Naive B cell (primary cell): ENCODE measurements at regions not wholly inside any gene's neighbourhood (a gene's known extent, or its start where the extent isn't known, plus 50 kb on each side); places are given as distances from the start of the nearest gene placed in this dataset.

Experiments
- ATAC-seq, 2 donors: fragments of 150-1000 bp; cut with Tn5 transposase; 2 replicates each; pipeline ENCODE4 v1.10.0; 2021; ENCODE audit warnings: low read depth in 2 of 2, mild to moderate bottlenecking in 2 of 2, moderate library complexity in 2 of 2
- DNase-seq: peaks from one replicate; pipeline ENCODE4 v3.0.0; 2022
- H3K27ac Mint-ChIP-seq, 6 donors: one replicate each; pipeline ENCODE4 v1.8.0; 2020 to 2022; ENCODE audit warnings: mild to moderate bottlenecking in 6 of 6, mixed read lengths in 6 of 6, moderate library complexity in 5 of 6, inconsistent platforms in 2 of 6
- H3K27me3 Mint-ChIP-seq, 3 donors: one replicate each; pipeline ENCODE4 v1.8.0; 2021 to 2022; ENCODE audit warnings: mixed read lengths in 3 of 3, mild to moderate bottlenecking in 1 of 3
- H3K36me3 Mint-ChIP-seq, 2 donors: one replicate each; pipeline ENCODE4 v1.8.0; 2020 to 2022; ENCODE audit warnings: mixed read lengths in 2 of 2, inconsistent platforms in 1 of 2, mild to moderate bottlenecking in 1 of 2
- H3K4me1 Mint-ChIP-seq, 3 donors: one replicate each; pipeline ENCODE4 v1.8.0; 2020 to 2022; ENCODE audit warnings: mixed read lengths in 3 of 3, inconsistent platforms in 1 of 3, mild to moderate bottlenecking in 1 of 3, moderate library complexity in 1 of 3
- H3K4me3 Mint-ChIP-seq, 8 donors: one replicate each; pipeline ENCODE4 v1.8.0; 2020 to 2022; ENCODE audit warnings: mild to moderate bottlenecking in 8 of 8, mixed read lengths in 8 of 8, moderate library complexity in 8 of 8, inconsistent platforms in 2 of 8
- H3K9me3 Mint-ChIP-seq, 7 donors: one replicate each; pipeline ENCODE4 v1.8.0; 2020 to 2022; ENCODE audit warnings: mixed read lengths in 7 of 7, mild to moderate bottlenecking in 5 of 7, inconsistent platforms in 2 of 7, moderate library complexity in 1 of 7

DNA sequence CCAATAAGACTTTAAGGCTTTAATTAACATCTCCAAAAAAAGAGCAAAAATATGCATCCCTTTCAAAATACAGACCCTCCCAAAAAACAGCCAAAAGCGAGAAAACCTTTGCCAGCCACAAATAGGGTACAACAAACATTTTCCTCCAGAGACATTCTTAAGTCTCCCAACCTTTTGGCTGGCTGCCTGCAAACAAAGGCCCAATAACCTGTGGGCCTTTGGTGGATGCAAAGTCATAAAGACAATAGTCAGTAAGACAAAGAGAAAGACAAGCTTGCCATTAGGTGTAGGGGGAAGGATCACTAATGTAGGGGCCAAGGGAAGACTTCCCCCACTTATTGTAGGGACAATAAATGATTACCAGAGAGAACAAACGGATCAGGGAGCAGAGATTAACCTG is 215.5 kb upstream of the ZFP42 start:
- no peak for DNase-seq
- no peaks in the 10 kb centered on the region for H3K27me3 Mint-ChIP-seq
- no peak overlapping the region for H3K27ac Mint-ChIP-seq
- H3K4me1 Mint-ChIP-seq, result no peaks in the 10 kb centered on the region
- no peak for ATAC-seq
- H3K36me3 Mint-ChIP-seq, result no peaks in the 10 kb centered on the region
- H3K9me3 Mint-ChIP-seq, result peaks cover 0 to 26% (median 10%) of the 10 kb centered on the region in 7 donors
- H3K4me3 Mint-ChIP-seq, result no peak overlapping the region

DNA sequence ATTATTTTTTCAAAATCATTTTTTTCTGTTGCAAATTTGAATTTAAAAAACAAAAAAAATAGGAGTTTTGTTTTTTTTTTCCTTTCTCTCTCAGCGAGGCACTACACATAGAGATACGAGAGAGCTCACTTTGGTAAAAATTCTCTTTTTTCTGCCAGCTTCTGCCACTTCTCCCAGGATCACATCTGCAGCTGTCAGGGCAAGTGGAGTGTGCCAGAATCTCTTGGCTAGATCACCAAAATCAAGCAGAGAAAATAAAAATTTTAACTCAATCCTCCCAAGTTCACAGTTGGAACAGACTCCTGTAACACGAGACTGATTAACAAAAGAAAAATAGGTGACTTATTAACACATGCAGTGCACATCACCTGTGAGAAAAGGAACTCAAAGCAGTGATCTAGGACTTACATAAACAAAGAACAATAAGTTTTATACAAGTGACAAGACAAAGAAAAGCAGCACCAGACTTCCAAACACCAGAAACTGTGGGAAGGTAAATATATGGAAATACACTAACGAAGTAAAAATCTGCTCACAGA is 213.2 kb upstream of the ZFP42 start:
- Mint-ChIP-seq H3K4me1 (no peaks in the 10 kb centered on the region), H3K4me3 (no peak overlapping the region)
- no peak for ATAC-seq

DNA sequence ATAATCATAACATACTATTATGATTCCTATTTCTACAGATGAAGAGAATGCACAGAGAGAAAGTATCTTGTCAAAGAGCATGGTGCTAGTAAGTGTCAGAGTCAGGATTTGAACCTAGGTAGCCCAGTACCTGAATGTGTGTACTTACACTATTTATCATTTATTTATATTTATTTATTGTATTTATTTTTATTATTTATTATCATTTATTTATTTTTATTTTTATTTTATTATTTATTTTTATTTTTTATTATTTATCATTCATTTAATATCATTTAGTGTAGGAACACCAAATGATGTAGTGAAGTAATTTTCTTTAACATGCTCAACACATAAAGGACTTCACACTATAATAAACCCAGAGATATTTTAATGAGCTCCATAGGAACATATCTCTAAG is 209.4 kb upstream of the ZFP42 start:
- Mint-ChIP-seq H3K27ac (no peak overlapping the region), H3K36me3 (no peaks in the 10 kb centered on the region), H3K27me3 (no peaks in the 10 kb centered on the region), H3K4me1 (no peaks in the 10 kb centered on the region), H3K9me3 (peaks cover 0 to 30% (median 4%) of the 10 kb centered on the region in 7 donors), H3K4me3 (no peak overlapping the region)
- no peak for ATAC-seq
- DNase-seq, result no peak

More for the DNA sequence above, 213.2 kb upstream of the ZFP42 start:
- no peaks in the 10 kb centered on the region for H3K36me3 Mint-ChIP-seq
- H3K27me3 Mint-ChIP-seq, result no peaks in the 10 kb centered on the region
- H3K27ac Mint-ChIP-seq, result no peak overlapping the region
- H3K9me3 Mint-ChIP-seq, result peaks cover 0 to 39% (median 10%) of the 10 kb centered on the region in 7 donors
- DNase-seq, result no peak

DNA sequence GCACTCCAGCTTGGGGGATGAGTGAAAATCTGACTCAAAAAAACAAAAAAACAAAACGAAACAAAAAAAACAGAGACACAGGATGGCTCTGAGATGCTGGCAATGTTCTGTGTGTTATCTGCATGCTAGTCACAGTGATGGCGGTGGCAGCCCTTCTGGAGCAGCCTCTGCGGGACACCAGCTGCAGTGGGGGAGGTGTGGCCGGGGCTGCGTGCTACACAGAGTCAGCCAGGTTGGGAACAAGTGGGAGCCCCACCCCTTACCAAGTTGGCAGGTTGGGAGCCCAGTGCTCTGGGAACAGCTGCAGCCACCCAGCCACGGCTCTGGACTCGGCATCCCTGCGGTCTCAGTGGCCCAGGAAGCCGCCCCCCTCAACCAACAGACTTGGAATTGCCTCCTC is 206.5 kb upstream of the ZFP42 start:
- H3K9me3 Mint-ChIP-seq, result peaks cover 0 to 21% (median 4%) of the 10 kb centered on the region in 7 donors
- H3K4me3 Mint-ChIP-seq, result no peak overlapping the region
- DNase-seq, result no peak
- H3K27me3 Mint-ChIP-seq, result no peaks in the 10 kb centered on the region
- no peaks in the 10 kb centered on the region for H3K36me3 Mint-ChIP-seq
- H3K4me1 Mint-ChIP-seq, result no peaks in the 10 kb centered on the region
- H3K27ac Mint-ChIP-seq, result no peak overlapping the region
- ATAC-seq, result no peak

DNA sequence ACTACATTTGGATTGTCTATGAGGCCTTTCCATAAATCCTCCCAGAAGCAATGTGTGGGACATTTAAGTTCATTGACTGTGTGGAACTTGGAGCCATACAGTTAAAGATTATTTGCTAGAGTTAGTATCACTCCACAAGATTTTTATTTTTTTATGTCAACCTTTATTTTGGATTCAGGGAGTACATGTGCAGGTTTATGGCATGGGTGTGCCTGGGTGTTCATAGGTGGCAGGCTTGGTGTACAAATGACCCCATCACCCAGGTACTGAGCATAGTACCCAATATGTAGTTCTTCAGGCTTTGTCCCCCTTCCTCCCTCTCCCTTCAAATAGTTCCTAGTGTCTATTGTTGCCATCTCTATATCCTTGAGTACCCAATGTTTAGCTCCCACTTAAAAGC is 199.8 kb upstream of the ZFP42 start:
- H3K27ac Mint-ChIP-seq, result no peak overlapping the region
- no peaks in the 10 kb centered on the region for H3K4me1 Mint-ChIP-seq
- ATAC-seq (no peak), DNase-seq (no peak)
- H3K36me3 Mint-ChIP-seq, result no peaks in the 10 kb centered on the region
- no peaks in the 10 kb centered on the region for H3K27me3 Mint-ChIP-seq
- H3K4me3 Mint-ChIP-seq, result no peak overlapping the region
- peaks cover 4 to 16% (median 12%) of the 10 kb centered on the region in 7 donors for H3K9me3 Mint-ChIP-seq

DNA sequence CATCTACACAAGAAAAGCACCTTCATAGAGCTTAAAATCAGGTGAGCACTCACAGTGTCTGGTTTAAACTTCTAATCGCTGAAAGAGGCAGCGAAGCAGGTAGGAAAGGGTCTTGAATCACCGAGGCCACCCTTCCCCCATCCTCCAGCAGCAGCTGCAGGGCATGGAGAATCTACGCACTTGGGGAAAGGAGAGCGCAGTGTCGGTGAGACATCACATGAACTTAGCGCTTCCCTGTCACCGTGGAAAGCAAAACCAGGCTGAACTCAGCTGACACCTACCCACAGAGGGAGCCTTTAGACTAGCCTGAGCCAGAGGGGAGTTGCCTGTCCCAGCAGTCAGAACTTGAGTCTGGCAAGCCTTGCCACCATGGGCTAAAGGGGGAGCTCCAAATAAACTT is 197.2 kb upstream of the ZFP42 start:
- H3K4me3 Mint-ChIP-seq, result no peak overlapping the region
- no peak for DNase-seq
- peaks cover 7 to 30% (median 15%) of the 10 kb centered on the region in 7 donors for H3K9me3 Mint-ChIP-seq
- no peaks in the 10 kb centered on the region for H3K36me3 Mint-ChIP-seq
- no peaks in the 10 kb centered on the region for H3K27me3 Mint-ChIP-seq
- H3K4me1 Mint-ChIP-seq, result no peaks in the 10 kb centered on the region
- H3K27ac Mint-ChIP-seq, result no peak overlapping the region
- ATAC-seq, result no peak

DNA sequence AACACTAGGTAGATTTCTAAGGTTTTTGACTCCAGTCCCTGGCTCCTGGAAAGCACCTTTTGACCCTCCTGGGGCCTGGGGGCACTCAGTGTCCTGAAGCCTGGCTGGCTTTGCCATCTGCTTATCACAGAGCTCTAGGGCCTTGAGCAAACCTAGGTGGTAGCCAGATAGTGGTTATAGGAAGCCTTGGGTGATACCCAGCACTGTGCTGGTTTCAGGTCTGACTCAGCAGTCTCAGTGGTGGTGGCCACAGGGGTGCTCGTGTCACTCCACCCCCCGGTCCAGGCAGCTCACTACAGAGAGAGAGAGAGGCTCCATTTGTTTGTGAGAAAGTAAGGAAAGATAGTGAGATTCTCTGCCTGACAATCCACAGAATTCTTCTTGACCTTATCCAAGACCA is 195.8 kb upstream of the ZFP42 start:
- peaks cover 7 to 40% (median 19%) of the 10 kb centered on the region in 7 donors for H3K9me3 Mint-ChIP-seq
- DNase-seq (no peak), ATAC-seq (no peak)
- no peak overlapping the region for H3K27ac Mint-ChIP-seq
- no peaks in the 10 kb centered on the region for H3K27me3 Mint-ChIP-seq
- H3K36me3 Mint-ChIP-seq, result no peaks in the 10 kb centered on the region
- H3K4me1 Mint-ChIP-seq, result no peaks in the 10 kb centered on the region
- H3K4me3 Mint-ChIP-seq, result no peak overlapping the region

DNA sequence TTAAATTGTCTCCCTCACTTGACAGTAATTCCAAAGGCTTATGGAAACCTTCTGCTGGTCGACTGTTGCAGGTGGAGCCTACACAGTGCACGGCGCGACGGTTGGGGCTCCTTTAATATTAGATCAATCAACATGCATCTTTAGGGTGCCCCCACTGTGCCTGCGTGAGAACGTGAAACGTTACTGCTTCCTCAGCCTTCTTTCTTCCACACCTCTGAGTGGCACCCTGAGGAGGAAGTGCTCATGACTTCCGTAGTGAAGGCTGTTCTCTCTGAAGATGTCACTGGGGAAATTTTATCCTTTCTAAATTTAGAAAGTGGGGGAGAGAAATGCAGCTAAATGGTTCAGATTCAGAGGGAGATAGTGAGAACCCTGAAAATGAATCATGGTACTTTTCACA is 184.0 kb upstream of the ZFP42 start:
- H3K36me3 Mint-ChIP-seq, result no peaks in the 10 kb centered on the region
- no peak overlapping the region for H3K27ac Mint-ChIP-seq
- no peaks in the 10 kb centered on the region for H3K27me3 Mint-ChIP-seq
- peaks cover 0 to 16% (median 9%) of the 10 kb centered on the region in 7 donors for H3K9me3 Mint-ChIP-seq
- no peak overlapping the region for H3K4me3 Mint-ChIP-seq
- DNase-seq, result no peak
- H3K4me1 Mint-ChIP-seq, result no peaks in the 10 kb centered on the region
- ATAC-seq, result no peak

DNA sequence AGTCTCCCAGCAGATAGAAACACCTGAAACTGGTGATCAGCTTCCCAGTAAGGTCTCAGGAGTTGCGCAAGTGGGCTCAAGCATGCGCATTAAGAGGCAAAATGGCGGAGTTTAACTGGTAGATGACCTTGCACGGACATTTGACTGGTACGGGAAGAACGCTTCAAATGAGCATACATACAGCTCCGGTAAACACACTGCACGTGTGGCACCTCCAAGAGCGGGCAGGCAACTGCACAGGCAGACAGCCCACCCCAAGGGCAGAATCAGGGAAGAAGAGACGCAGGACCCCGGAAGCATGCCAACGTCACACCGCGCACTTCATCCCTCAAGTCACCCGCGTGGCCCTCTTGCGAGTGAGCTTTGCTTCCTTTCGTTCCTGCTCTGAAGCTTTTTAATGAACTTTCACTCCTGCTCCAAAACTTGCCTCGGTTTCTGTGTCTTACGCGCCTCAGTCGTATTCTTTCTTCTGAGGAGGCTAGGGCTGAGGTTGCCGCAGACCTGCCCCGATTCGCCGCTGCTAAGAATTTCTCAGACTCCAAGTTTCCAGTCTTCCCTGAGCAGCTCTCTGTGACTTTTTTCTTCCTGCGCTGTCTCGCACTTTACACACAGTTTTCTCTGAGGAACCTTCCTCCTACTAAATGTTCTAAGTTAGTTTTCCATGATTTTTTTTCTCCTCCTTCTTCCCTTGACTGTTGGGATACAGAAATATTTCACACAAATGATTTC is 180.7 kb upstream of the ZFP42 start:
- ATAC-seq (no peak), DNase-seq (no peak)
- Mint-ChIP-seq H3K4me1 (no peaks in the 10 kb centered on the region), H3K27me3 (no peaks in the 10 kb centered on the region), H3K27ac (peak overlapping the region in 1 of 6 donors; percentile 10), H3K36me3 (no peaks in the 10 kb centered on the region), H3K4me3 (peak overlapping the region in 5 of 8 donors; percentile 22 to 86 (median 44)), H3K9me3 (peaks cover 2 to 12% (median 5%) of the 10 kb centered on the region in 7 donors)

DNA sequence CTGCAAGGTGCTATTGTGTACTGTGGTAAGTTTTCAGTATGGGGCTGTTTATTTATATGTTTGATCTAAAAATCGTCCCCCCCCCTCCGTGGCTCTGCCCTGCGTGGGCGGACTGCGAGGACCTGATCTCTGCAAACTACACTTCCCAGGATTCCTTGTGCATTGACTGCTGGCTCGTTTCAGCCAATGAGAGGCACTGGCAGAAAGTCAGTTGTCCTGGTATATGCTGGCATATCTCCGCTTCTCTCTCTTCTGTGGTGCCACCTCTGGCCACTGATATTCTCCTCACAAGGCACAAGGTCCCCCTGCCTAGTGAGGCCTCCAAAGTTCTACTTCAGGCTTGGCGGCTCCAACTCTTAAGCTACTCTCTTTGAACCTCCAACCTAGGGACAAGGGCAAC is 168.8 kb upstream of the ZFP42 start:
- no peaks in the 10 kb centered on the region for H3K36me3 Mint-ChIP-seq
- no peak for ATAC-seq
- no peak for DNase-seq
- H3K27ac Mint-ChIP-seq, result peak overlapping the region in 1 of 6 donors; percentile 39
- no peak overlapping the region for H3K4me3 Mint-ChIP-seq
- peaks cover 2 to 29% (median 15%) of the 10 kb centered on the region in 7 donors for H3K9me3 Mint-ChIP-seq
- H3K4me1 Mint-ChIP-seq, result no peaks in the 10 kb centered on the region
- H3K27me3 Mint-ChIP-seq, result no peaks in the 10 kb centered on the region

DNA sequence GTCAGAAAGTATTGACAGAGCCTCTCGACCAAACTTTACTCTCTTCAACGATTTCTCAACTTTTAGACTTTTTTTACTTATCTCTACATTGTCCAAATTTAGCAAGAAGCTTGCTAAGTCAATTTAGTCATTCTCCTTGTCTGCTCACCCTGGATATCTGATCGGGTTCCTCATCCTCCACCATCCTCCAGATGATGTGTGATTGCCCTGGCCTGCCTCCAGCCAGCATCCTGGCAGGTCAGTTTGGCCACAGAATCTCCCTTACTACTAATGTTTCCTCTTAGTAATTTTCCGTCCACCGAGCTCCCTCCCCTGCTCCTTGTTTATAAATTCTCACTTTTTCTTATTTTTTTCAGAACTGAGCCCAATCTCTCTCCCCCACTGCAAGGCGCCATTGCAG is 167.9 kb upstream of the ZFP42 start:
- Mint-ChIP-seq H3K4me3 (no peak overlapping the region), H3K27ac (no peak overlapping the region), H3K4me1 (no peaks in the 10 kb centered on the region), H3K9me3 (peaks cover 2 to 30% (median 16%) of the 10 kb centered on the region in 7 donors), H3K27me3 (no peaks in the 10 kb centered on the region), H3K36me3 (no peaks in the 10 kb centered on the region)
- ATAC-seq (no peak), DNase-seq (no peak)

DNA sequence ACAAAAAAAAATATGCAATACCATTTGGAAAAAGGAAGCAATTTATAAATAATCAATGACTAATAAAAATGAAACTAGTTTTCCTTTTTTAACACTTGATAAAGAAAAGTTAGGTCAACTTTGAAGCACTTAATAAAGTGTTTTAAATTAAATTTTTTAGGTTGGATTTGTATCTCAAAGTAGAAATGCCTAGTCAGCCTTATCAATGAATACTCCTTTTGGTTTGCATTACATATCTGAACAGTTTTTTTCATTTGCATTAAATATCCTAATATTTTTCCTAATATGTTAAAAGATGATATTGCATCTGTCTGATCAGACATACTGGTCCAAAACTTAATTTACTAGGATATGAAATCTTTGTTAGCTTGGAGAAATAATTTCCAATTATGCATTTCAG is 155.8 kb upstream of the ZFP42 start:
- Mint-ChIP-seq H3K27ac (no peak overlapping the region), H3K4me3 (no peak overlapping the region), H3K27me3 (no peaks in the 10 kb centered on the region), H3K9me3 (peaks cover 2 to 18% (median 8%) of the 10 kb centered on the region in 7 donors), H3K4me1 (no peaks in the 10 kb centered on the region), H3K36me3 (no peaks in the 10 kb centered on the region)
- DNase-seq, result no peak
- ATAC-seq, result no peak

DNA sequence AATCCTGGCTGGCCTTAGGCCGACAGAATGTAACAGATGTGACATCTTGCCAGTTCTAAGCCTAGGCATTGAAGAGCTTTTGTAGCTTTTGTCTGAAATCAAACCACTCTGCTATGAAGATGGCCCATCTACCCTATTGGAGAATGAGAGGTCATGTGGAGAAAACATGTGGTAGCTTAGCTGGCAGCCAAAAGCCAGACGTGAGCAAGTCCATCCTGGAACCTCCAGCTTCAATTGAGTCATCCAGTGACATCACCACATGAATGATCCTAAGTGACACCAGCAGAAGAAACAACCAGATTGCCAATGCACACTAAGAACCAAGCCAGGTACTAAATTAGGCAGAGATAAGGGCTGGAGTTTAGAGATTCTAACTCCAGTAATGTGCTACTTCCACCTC is 154.8 kb upstream of the ZFP42 start:
- Mint-ChIP-seq H3K27me3 (no peaks in the 10 kb centered on the region), H3K4me1 (no peaks in the 10 kb centered on the region), H3K4me3 (no peak overlapping the region), H3K36me3 (no peaks in the 10 kb centered on the region), H3K9me3 (peaks cover 5 to 28% (median 11%) of the 10 kb centered on the region in 7 donors), H3K27ac (no peak overlapping the region)
- DNase-seq, result no peak
- ATAC-seq, result no peak

DNA sequence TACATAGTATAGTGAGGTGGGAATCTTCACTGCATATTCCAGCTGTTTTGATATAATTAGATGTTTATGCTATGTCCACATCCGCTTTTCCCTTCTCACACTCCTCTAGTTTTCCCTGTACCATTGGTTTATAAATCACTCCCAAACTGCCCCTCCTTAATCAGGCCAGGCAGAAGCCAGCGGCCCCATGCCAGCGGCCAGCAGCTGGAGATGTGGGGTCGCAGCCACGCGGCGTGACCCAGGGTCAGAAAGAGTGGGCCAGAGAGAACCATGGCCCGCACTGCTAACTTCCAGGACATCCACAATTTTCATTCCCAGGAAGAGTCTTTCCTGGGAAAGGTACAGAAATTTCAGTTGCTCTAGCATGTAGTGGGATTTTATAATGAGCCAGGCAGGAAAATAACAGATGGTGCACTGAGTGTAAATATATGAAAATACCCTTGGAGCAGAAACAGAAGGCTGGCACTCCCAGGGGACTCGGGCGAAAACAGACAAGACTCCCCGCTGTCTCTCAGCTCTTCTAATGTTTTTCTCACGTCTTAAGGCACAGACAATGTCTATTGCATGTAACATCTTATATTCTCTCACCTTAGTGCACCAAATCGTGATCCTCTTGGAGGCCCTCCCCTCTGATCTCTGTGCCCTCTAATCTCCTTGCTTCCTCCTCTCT is 145.9 kb upstream of the ZFP42 start:
- no peak for DNase-seq
- Mint-ChIP-seq H3K27ac (no peak overlapping the region), H3K9me3 (peaks cover 10 to 36% (median 15%) of the 10 kb centered on the region in 7 donors), H3K27me3 (no peaks in the 10 kb centered on the region), H3K36me3 (peaks cover 0 to 4% of the 10 kb centered on the region in 2 donors), H3K4me1 (no peaks in the 10 kb centered on the region), H3K4me3 (no peak overlapping the region)
- ATAC-seq, result no peak
